NCI-H128 (cell line): ENCODE measurements at regions not wholly inside any gene's neighbourhood (a gene's known extent, or its start where the extent isn't known, plus 50 kb on each side); places are given as distances from the start of the nearest gene placed in this dataset.

Experiments used
- DNase-seq: peaks from one replicate; lab custom pipeline; 2025; ENCODE audit not compliant: unreplicated experiment; lab: John Stamatoyannopoulos, UW

- no peak for DNase-seq
Observed at GRCh38 chr22:49204599-49205482, 622.8 kb downstream of the BRD1 start.

GRCh38 chr22:49203859-49204598 is 623.6 kb downstream of the BRD1 start:
- DNase-seq: no peak

DNA sequence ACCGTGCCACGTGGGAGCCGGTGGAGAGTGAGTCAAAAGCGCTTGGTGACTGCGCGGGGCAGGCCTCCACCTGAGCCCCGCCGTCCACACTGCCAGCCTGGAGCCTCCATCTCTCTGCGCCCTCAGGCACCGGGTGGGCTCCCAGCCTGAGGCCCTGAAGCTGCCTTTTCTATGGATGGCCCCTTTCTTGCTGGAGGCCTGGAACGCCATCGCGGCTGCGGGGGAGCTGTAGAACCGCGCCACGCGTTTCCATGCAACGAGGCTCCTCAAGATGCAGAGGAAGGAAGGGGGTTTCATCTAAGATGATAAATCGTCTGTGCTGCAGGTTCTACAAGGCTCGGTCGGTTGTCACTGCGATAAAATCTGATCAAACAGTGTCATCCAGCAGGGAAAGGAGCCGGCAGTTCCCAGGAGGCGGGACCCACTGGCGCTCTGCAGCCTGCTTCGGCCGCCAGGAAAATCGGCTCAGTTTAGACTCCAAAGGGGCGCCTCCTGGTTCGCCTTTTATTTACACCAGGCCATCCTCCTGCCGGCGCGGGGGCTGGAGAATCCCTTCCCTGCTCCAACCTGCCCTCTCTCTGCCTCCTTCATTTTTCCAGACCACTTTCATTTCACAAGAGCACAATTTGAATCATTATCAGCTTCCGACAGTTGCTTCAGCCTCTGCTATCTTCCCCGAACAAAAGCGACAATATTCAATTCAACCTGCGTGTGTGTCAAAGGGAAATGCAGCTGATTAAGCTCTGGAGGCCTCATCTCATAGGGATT is 624.4 kb downstream of the BRD1 start:
- DNase-seq: no peak

DNA sequence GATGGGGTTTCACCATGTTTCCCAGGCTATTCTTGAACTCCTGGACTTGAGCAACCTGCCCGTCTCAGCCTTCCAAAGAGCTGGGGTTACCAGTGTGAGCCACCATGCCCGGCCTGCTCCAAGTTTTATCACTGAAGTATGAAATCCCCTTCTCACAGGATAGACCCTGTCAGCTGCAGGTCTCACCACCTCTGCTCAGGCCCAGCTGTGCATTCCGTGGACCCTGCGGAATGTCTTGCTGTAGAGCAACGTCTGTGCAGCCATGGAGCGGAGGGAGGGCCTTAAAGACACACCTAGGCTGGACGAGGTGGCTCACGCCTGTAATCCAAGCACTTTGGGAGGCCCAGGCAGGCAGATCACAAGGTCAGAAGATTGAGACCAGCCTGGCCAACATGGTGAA is 625.4 kb downstream of the BRD1 start:
- DNase-seq: no peak

DNA sequence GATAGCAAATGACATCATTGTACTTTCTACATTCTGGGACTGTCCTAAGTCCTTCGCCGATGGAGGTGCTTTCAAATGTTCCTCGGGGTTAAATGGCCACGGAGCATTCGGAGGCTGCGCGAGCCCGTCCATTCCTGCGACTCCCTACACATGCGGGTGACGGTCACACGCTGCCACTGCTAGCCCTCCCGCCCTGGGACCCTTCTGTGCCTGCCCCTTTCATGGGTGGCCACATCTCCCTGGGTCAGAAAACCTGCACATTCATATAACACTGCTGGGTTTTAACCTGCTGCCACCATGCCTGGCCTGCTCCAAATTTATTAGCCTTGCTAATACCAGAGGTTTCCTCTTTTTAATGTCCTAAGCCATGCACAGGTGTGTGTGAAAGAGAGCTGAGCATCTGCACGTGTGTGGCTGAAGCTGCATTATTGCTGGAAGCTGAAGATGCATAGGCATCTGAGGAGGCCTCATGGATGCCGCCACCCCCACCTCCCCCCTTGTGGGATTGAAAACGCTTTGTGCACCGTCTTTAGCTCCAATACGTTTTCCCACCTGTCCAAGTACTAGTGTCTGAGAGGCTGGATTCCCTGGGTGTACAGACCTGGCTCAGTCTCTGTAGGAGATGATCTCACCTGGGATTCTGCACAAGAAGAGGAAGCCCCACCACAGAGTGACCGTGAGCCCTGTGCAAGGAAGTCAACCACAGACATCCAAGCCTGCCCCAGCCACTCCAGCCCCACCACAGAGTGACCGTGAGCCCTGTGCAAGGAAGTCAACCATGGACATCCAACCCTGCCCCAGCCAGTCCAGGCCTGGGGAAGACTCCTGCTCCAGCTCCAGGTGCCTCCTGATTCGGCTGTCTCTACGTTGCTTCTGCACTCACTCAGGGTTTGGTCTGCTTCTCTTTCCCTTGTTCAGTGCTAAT is 626.4 kb downstream of the BRD1 start:
- DNase-seq: no peak

DNA sequence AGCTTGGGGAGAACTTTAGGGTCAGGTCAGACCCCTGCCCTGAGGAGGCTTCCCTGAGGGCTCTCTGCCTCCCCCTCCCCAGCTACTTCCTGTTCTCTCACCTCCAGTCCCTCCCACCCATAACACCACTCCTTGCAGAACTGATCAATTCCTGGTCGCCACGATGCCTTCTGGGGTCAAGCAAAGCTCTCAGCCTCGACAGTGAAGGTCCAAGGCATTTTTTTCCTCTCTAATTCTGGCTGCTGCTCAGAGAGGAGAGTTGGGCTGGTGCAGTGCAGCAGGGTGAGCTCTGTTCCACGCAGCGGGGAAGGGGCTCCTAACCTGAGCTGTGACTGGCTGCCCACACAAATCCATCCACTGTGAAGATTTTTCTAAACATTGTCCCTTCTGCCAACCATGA is 628.4 kb downstream of the BRD1 start:
- no peak for DNase-seq

DNA sequence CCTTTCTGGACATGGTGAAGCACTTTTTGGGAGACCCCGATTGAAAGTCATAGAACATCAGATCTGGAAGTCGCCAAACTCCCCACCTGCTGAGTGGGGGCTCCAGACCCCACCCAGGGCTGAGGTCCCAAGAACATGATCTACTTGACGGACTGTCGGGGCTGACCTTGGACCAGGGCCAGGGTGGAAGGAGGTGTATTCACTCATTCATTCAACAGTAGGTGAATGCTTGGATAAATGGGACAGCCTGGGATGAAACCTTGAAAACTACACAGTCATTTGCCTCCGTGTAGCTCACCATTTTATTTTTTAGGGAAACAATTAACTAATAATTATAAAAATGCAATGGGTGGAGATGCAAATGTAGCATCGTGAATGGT is 629.0 kb downstream of the BRD1 start:
- DNase-seq: no peak

DNA sequence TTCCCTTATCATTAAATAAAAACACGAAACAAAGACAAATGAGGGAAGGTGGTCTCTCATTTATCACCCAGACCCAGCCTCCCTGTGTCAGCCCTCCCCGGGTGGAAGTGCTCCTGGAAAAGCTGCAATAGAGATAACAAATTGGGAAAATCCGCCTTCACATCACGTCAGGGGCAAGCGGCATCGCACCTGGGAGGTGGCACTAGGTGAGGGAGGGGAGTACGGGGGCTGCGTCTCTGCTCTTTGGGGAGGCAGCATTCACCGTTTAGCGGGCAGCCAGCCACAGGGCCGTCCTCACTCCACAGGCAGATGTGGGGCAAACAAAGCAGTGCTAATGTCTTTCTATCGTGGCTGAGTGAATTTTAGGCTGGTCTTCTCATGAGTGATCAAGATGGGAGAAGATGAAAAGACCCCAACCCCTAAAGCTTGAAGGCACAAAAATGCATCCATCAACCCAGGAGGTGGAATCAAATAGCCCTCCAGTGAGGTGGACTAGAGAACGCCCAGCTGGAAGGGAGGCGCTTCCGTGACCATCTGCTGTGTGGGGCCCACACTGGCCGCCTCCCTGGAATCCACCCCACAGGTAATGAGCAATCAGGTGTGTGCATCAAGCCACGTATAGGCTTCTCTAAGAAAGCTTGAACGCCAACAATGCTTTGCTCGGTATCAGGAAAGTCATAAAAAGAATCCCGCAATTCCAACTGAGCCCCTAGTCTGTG is 629.5 kb downstream of the BRD1 start:
- DNase-seq: no peak

- DNase-seq: no peak
Observed at GRCh38 chr22:49197505-49197904, 630.2 kb downstream of the BRD1 start.

DNA sequence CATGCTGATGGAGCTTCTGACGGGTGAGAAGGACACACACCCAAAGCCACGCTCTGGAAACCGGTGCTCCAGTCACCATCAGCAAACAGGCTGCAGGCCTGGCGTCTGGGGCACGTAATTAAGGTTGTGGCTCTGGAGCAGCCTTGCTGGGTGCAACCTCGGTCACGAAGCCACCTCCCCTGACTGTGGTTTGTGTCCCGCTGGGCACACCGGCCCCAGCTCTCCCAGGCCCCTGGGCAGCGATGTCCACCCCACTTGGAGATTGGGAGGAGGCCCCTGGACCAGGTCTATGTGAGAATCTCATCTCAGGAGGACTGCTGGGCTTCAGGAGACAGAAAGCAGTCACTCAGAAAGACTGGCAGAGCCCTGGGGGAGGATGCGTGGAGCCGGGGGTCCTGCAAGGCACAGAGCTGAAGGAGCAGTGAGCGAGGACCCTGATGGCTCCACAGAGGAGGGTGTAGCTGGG is 631.6 kb downstream of the BRD1 start:
- no peak for DNase-seq

- no peak for DNase-seq
Observed at GRCh38 chr22:49195636-49196035, 632.0 kb downstream of the BRD1 start.

DNA sequence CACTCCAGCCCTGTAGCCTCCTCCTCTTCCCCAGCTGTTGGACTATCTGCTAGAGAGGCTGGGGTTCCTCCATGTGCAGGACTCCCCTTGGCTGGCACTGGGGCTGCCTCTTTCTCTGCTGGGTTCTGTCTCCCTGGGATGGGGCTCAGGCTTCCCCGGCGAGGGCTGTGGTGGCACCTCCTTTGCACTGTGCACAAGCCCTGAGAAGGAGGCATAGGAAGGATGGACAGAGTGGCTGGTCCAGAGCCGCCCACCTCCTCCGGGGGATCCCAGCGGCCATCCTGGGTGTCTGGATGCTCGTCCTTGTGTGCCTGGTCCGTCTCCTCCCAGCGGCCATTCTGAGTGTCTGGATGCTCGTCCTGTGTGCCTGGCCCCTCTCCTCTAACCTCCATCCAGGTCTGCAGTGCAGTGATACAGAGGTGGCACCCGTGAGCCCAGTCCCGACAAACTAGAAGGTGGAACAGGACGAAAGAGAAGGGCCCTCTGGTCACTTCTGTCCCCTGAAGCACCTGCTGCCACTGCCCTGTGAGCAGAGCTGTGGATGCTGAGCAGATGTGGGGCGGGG is 633.7 kb downstream of the BRD1 start:
- DNase-seq: no peak

GRCh38 chr22:49193348-49193747 is 634.3 kb downstream of the BRD1 start:
- DNase-seq: no peak

DNA sequence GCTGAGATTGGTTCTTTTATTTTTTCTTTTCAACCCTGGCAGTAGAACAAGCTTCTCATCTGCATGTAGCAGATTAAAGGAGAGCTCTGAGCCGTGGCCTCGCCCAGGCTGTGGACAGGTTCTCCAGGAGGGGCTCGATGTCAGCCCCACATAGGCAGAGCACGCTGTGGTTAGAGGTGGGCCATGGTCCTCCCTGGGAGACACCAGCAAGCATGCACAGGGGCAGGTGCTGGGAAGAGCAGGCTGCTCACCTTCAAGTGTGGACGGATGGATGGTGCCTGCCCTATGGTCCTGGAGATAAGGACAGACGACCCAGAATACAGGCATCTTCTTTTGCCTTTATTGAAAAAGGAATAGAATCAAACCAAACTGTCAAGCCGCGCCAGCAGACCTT is 634.8 kb downstream of the BRD1 start:
- DNase-seq: no peak

- no peak for DNase-seq
Observed at GRCh38 chr22:49192180-49192856, 635.4 kb downstream of the BRD1 start.

DNA sequence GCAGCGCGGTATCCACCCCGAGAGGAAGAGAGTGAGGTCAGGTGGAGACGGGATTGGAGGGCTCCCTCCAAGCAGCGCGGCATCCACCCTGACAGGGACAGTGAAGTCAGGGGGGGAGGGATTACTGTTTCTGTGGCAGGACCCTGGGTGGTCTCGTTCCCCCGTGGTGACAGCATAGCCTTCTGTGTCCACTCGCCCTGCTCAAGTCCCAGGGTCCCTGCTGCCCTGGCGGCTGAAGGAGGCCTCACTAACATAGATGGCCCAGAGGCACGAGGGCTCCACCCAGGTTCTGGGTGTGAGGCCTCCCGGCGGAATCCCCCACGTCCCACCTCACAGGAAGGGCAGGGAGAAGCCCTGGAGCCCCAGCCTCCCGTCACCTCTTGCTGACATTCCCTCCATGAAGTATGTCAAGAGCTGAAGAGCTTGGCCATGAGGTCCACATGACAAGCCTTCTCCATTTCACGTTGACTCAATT is 636.1 kb downstream of the BRD1 start:
- no peak for DNase-seq

DNA sequence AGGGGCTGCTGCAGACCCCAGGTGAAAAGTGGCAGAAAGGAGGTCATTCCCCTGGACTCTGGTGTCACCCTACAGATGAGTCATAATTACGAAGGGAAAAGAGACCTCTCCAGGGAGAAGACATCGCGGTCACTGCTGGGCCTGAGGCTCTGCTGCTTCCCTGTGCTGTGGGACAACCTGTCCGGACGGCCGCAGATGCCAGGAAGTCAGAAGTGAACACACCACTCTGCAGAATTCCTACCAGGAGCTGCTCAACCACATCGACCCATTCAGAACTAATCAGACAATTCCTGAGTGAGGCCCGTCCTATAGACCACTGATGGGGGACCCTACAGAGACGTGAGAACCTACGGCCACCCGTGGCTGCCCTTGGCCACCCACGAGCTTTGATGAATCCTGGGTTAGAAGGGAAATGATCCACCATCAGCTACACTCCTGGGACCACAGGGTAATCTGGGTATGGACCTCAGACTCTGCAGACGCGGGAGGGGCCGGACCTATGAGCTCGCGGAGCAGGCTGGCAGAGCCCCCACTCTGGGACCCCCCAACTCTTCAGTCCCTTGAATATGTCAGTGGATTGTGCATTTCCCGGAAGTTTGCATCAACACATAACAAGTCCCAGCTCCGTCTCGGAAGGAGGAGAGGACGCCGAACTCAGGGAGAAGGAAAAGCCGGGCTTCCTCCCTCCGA is 636.7 kb downstream of the BRD1 start:
- DNase-seq: no peak

GRCh38 chr22:49189871-49190270 is 637.8 kb downstream of the BRD1 start:
- no peak for DNase-seq
